ENCODE measurements at regions not wholly inside any gene's neighbourhood (a gene's known extent, or its start where the extent isn't known, plus 50 kb on each side); places are given as distances from the start of the nearest gene placed in this dataset.

GRCh38 chr4:103482471-103482870 lies 237.3 kb downstream of the TACR3 start:
- TF ChIP-seq CTCF (IDR thresholded peaks at IDR 0.05) = no peak
- no peak for TF ChIP-seq POLR2A (IDR thresholded peaks at IDR 0.05)
- no peak for TF ChIP-seq EP300 (IDR thresholded peaks at IDR 0.05)
- no peak for TF ChIP-seq POLR2AphosphoS5 (IDR thresholded peaks at IDR 0.05)

All from stomach (tissue), 4 donors.